Upper lobe of left lung (tissue), 4 donors: ENCODE measurements at regions not wholly inside any gene's neighbourhood (a gene's known extent, or its start where the extent isn't known, plus 50 kb on each side); places are given as distances from the start of the nearest gene placed in this dataset.

Source experiments
- EP300 ChIP-seq, 4 donors: sonication (generic); formaldehyde crosslinking; IDR thresholded peaks; one replicate each; pipeline ENCODE4 v1.5.1; 2017; ENCODE audit warnings: antibody characterized with exemption in 4 of 4, control low read depth in 2 of 4
- POLR2A ChIP-seq, 4 donors: fragments of 450-650 bp; IDR thresholded peaks; one replicate each; pipeline ENCODE4 v1.5.1; 2016 to 2017; ENCODE audit warnings: antibody characterized with exemption in 4 of 4, mild to moderate bottlenecking in 2 of 4
- POLR2AphosphoS5 ChIP-seq, 2 donors: sonication (generic); formaldehyde crosslinking; IDR thresholded peaks; one replicate each; pipeline ENCODE4 v1.5.1; 2017; ENCODE audit warnings: antibody characterized with exemption in 2 of 2
- TF ChIP-seq, protein P1 (sequence below), 6 experiments: fragments of 450-650 bp in 4 of 6; fragments of 200-600 bp in 2 of 6; sonication (generic) in 2 of 6; IDR thresholded peaks; one replicate each; pipeline ENCODE4 v1.5.1; 2016 to 2019; ENCODE audit warnings: antibody characterized with exemption in 6 of 6

DNA sequence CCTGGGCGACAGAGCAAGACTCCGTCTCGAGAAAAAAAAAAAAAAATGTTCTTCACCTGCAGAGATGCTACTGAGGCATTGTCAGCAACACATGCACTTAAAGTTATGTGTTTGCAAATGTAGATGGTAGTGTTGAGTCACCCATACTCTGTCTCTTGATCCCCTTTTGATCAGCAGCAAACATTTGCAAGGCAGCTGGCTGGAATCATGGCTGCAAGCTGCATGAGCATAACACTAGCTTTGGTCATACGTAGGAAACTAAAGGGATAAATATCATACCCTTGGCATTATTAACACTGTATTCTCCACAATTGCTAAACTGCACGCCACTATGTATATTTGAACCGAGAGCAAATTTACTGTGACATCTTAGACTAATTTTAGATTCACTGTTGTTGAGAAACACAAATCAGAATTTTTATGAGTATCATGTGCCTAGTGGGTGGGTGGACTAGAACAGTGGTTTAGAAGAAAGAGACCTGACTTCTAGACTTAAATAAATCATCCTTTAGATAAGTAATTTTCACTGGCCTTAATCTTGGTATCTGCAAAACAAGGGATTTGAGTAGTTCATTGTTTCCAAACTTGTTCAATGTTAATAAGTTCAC is 229.3 kb upstream of the MEOX2 start:
- TF ChIP-seq, protein P1, sequence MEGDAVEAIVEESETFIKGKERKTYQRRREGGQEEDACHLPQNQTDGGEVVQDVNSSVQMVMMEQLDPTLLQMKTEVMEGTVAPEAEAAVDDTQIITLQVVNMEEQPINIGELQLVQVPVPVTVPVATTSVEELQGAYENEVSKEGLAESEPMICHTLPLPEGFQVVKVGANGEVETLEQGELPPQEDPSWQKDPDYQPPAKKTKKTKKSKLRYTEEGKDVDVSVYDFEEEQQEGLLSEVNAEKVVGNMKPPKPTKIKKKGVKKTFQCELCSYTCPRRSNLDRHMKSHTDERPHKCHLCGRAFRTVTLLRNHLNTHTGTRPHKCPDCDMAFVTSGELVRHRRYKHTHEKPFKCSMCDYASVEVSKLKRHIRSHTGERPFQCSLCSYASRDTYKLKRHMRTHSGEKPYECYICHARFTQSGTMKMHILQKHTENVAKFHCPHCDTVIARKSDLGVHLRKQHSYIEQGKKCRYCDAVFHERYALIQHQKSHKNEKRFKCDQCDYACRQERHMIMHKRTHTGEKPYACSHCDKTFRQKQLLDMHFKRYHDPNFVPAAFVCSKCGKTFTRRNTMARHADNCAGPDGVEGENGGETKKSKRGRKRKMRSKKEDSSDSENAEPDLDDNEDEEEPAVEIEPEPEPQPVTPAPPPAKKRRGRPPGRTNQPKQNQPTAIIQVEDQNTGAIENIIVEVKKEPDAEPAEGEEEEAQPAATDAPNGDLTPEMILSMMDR (IDR thresholded peaks at IDR 0.05): no peak
- TF ChIP-seq POLR2A (IDR thresholded peaks at IDR 0.05) (no peak), EP300 (IDR thresholded peaks at IDR 0.05) (no peak), POLR2AphosphoS5 (IDR thresholded peaks at IDR 0.05) (no peak)
